Thyroid gland (tissue), 4 donors: ENCODE measurements at regions not wholly inside any gene's neighbourhood (a gene's known extent, or its start where the extent isn't known, plus 50 kb on each side); places are given as distances from the start of the nearest gene placed in this dataset.

ENCODE experiments used
- POLR2A ChIP-seq, 2 donors: fragments of 450-650 bp; IDR thresholded peaks; one replicate each; pipeline ENCODE4 v1.6.1; 2017; ENCODE audit warnings: antibody characterized with exemption in 2 of 2, mild to moderate bottlenecking in 2 of 2, moderate library complexity in 1 of 2
- TF ChIP-seq, protein P1 (sequence below), 6 experiments: fragments of 200-600 bp in 3 of 6; fragments of 450-650 bp in 3 of 6; sonication (generic) in 3 of 6; IDR thresholded peaks; one replicate each; pipeline ENCODE4 v1.5.1; 2016 to 2019; ENCODE audit warnings: antibody characterized with exemption in 6 of 6, mild to moderate bottlenecking in 2 of 6, inconsistent platforms in 1 of 6, moderate library complexity in 1 of 6

DNA sequence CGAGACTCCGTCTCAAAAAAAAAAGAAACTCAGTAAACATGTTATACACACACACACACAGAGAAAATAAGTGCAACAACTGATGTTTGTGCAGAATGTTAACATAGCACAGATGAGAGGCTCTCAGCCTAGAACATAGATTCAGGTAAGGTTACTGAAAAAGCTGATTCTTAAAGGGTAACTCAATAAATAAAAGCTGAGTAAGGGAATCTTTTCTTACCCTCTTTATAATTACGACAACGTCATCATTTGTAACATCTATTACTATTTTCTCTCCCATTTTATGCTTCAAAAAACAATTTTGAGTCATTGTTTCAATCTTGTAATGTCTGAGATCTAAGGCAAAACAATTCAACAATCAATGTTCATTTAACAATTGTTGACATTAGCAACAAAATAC is 644.8 kb downstream of the RFPL4B start:
- TF ChIP-seq POLR2A (IDR thresholded peaks at IDR 0.05), result no peak
- TF ChIP-seq, protein P1, sequence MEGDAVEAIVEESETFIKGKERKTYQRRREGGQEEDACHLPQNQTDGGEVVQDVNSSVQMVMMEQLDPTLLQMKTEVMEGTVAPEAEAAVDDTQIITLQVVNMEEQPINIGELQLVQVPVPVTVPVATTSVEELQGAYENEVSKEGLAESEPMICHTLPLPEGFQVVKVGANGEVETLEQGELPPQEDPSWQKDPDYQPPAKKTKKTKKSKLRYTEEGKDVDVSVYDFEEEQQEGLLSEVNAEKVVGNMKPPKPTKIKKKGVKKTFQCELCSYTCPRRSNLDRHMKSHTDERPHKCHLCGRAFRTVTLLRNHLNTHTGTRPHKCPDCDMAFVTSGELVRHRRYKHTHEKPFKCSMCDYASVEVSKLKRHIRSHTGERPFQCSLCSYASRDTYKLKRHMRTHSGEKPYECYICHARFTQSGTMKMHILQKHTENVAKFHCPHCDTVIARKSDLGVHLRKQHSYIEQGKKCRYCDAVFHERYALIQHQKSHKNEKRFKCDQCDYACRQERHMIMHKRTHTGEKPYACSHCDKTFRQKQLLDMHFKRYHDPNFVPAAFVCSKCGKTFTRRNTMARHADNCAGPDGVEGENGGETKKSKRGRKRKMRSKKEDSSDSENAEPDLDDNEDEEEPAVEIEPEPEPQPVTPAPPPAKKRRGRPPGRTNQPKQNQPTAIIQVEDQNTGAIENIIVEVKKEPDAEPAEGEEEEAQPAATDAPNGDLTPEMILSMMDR (IDR thresholded peaks at IDR 0.05), result no peak
